22Rv1 (cell line): ENCODE measurements at regions not wholly inside any gene's neighbourhood (a gene's known extent, or its start where the extent isn't known, plus 50 kb on each side); places are given as distances from the start of the nearest gene placed in this dataset.
"Not testable (repeated sequence)": the region's sequence is repeated elsewhere in the genome, so short reads cannot be mapped to it uniquely, and the experiment has no call there.

ENCODE experiments used
- H3K27ac ChIP-seq: fragments of 450-650 bp; 2 replicates; pipeline ENCODE4 v1.5.1; 2017
- CTCF ChIP-seq: fragments of 450-650 bp; IDR thresholded peaks from 2 replicates; pipeline ENCODE4 v1.5.1; 2017; ENCODE audit warnings: mild to moderate bottlenecking
- ZFX ChIP-seq: fragments of 450-650 bp; IDR thresholded peaks from 2 replicates; pipeline ENCODE4 v1.6.1; 2017; ENCODE audit warnings: antibody characterized with exemption, borderline replicate concordance

DNA sequence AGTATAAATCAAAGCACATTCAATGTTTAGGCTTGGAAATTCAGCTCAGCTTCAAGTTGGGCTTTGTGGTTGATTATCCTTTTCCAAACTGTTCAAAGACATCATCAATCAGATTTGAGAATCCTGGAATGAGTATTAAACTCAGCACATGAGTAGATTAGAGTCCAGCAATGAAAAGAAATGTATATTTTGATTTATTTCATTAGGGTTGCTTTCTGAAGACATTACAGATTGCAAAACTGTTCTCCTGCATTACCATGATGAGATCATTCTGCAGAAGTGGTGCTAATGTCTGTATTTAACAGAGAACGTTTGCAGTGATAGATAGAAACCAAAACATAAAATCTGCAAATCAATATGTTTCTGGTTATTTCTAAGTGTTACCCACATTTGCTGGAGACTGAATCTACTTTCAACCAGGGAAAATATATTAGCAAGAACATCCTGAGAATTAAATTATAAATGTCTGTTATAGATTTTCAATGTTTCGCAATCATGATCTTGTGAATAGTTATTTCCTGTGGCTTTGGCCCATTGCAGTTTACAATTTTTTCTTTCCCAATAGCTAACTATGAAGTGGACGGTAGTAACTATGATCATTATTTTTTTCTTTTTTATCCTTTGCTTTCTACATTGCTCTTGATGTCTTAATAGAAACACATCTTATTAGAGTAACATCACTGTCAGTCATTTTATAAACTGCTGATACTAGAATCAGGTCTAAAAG is 1125.7 kb upstream of the GOT2 start:
- no peak overlapping the region for H3K27ac ChIP-seq
- no peak for TF ChIP-seq ZFX
- no peak for TF ChIP-seq CTCF

GRCh38 chr16:59854846-59855439 is 1120.8 kb upstream of the GOT2 start:
- TF ChIP-seq CTCF = no peak
- TF ChIP-seq ZFX = no peak

DNA sequence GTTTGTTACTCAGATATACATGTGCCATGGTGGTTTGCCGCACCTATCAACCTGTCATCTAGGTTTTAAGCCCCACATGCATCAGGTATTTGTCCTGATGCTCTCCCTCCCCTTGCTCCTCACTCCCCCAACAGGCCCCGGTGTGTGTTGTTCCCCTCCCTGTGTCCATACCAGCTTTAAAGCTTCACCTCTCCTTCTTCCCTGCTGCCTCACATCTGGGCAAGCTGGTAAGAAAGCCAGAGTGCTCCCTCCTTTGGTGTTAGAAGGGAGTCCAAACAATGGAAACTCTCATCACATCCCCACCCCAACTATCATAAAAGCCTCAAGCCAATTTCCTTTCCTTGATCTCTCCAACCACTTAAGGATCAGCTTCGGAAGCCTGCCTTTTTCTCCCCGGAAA is 1115.6 kb upstream of the GOT2 start:
- no peak overlapping the region for H3K27ac ChIP-seq
- no peak for TF ChIP-seq ZFX
- TF ChIP-seq CTCF = no peak

More at GRCh38 chr16:59854846-59855439, 1120.8 kb upstream of the GOT2 start:
- H3K27ac ChIP-seq = no peak overlapping the region

DNA sequence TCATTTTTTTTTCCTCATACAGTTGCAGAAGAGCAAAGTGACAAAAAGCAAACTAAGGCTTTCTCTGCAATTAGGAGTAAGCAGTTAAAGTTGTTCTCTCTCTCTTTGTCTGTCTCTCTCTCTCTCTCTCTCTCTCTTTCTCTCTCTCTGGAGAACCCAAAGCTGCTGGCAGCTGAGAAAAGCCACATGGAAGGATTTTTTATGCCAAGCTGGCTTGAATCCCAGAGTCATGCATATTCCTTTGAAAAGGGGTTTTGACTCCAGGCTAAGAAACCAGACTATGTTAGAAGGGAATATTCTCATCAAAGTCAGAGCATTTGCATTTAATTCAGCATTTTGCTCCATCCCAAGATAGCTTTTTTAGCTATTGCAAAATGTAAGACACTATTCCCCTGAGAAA is 1114.2 kb upstream of the GOT2 start:
- H3K27ac ChIP-seq = no peak overlapping the region
- TF ChIP-seq CTCF = no peak
- no peak for TF ChIP-seq ZFX

- H3K27ac ChIP-seq = no peak overlapping the region
- no peak for TF ChIP-seq ZFX
- TF ChIP-seq CTCF = no peak
These were observed 1106.1 kb upstream of the GOT2 start for GRCh38 chr16:59840169-59840568.

DNA sequence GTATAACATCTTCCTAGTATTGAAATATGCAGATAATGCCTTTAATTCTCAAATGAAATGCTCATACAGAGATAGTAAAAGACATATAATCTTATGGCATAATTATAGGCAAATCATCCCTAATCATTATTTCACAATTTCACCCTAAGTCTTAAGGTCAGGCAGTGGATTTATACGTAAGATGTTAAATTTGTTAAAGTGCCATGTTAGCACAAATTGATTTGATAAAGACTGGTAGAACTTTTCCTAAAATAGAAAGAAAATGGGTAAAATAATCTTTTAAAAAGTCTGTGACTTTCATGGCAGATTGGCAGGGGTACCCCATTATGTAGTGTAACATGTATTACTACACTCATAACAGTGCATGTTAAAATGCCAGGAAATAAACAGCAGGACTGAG is 1092.7 kb upstream of the GOT2 start:
- H3K27ac ChIP-seq = no peak overlapping the region
- TF ChIP-seq CTCF = no peak

DNA sequence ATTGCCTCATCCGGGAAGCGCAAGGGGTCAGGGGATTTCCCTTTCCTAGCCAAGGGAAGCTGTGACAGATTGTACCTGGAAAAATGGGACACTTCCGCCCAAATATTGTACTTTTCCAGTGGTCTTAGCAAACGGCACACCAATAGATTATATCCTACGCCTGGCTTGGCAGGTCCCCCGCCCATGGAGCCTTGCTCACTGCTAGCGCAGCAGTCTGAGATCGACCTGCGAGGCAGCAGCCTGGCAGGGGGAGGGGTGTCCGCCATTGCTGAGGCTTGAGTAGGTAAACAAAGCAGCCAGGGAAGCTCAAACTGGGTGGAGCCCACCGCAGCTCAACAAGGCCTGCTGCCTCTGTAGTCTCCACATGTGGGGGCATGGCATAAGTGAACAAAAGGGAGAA is 1075.4 kb upstream of the GOT2 start:
- H3K27ac ChIP-seq = not testable (repeated sequence)

DNA sequence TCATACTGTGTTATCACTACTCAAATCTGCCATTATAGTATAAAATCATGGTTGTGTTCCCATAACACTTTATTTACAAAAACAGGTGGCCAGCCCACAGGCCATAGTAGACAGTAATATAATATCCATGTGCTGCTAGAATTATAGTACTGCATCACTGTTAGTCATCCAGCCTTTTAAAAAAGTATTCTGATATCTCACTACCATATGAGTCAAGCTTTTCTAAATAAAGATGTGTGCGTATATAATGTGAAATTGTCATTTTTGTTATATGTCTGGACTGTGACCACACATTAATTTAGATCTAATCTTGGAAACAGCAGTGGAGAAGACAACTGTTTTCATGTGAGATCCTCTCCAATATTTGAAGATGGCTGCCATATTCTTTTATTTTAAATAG is 1049.1 kb upstream of the GOT2 start:
- TF ChIP-seq CTCF (no peak), ZFX (no peak)
- no peak overlapping the region for H3K27ac ChIP-seq
